ENCODE measurements at regions not wholly inside any gene's neighbourhood (a gene's known extent, or its start where the extent isn't known, plus 50 kb on each side); places are given as distances from the start of the nearest gene placed in this dataset.
A peak's percentile ranks its signal among the peaks of the same experiment; 100 is the strongest.
"Not testable (repeated sequence)": the region's sequence is repeated elsewhere in the genome, so short reads cannot be mapped to it uniquely, and the experiment has no call there.

GRCh38 chr6:149244105-149244504 is 73.4 kb upstream of the TAB2 start:
- no peak for DNase-seq

GRCh38 chr6:149246691-149247384 is 70.7 kb upstream of the TAB2 start:
- no peak for DNase-seq

DNA sequence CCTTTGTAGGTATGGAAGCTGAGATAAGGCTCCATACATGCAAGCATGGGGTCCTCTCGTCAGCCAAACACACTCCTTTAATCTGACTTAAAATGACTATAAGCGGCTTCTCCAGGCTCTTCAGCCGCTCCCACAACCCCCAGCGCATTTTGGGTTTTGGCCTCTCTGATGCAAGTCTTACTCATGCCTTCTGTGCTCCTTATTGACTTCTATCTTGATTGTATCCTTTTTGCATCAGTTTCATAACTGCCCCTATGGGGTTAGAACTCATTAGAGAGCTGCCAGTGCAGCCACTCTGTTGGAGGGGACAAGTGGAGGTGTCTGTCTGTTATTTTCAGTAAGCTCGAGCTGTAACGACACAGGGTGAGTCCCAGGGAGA is 70.1 kb upstream of the TAB2 start:
- no peak for DNase-seq

DNA sequence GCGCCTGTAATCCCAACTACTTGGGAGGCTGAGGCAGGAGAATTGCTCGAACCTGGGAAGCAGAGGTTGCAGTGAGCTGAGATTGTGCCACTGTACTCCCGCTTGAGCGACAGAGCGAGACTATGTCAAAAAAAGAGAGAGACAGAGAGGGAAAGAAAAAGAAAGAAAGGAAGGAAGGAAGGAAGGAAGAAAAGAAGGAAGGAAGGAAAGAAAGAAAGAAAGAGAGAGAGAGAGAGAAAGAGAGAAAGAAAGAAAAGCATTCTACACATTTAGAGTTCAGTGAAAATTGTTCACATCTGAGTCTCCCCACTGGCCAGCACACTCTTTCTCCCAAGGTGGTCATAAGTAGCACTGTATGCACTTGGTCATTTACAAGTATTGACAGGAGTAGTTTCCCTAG is 69.2 kb upstream of the TAB2 start:
- DNase-seq = not testable (repeated sequence)

DNA sequence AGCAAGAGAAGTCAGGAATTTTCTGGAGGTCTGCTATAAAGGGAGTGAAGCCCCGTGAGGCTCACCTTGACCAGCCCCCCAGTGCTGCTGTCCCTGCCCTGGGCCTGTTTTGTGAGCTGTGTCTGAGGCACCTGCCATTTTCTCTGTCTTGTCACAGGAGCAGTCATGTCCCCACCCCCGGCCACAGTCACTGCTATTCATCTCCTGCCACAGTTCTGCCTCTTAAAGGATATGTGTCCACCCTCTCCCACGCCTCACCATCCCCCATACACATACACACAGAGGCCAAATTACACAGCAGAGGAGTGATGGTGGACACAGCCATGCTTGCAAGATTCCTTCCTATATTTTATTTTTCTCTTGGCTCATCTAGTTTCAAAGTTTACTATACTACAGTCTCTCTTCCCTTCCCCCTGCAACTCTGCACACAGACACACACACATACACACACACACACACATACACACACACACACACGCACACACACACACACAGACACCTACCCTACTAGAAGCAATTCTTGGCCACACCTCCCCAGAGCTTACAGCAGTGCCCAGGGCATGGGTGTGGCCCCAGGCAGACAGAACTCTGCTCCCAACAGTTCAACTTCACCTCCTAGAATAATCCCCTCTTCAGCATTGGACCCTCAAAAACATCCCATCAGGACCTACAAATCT is 68.7 kb upstream of the TAB2 start:
- peak; percentile 3 for DNase-seq

DNA sequence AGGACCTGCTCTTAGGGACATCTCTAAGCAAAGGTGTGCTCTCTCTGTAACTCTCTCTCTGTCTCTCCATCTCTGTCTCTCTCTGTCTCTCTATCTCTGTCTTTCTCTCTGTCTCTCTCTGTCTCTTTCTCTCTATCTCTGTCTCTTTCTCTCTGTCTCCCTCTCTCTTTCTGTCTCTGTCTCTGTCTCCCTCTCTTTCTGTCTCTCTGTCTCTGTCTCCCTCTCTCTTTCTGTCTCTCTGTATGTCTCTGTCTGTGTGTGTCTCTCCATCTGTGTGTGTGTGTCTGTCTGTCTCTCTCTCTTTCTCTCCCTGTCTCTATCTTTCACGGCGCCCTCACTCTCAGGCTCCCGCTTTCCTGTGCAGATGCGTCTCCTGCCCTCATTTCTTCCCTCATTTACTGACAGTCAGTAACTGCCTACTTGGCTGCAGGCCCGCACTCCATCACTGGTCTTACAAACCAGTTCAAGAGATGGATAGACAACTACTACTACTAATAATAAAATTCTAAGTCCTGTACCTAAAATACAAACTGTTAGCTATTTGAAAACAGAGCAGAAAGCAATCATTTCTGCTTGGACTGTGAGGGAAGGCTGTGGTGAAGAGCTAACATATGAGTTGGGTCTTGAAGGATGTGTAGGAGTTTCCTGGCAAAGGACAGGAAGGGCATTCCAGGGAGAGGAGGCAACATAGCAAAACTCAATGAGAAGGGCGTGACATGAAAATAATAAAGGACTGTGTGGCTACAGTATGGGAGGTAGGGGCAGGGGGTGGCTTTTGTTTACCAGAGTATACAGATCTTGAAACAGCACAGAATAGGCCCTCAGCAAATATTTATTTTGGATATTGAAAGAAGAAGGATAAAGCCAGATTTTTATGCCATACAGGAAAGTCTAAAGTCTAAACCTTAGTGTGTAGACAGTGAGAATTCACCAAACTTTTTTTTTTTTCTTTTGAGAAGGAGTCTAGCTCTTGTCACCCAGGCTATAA is 67.8 kb upstream of the TAB2 start:
- no peak for DNase-seq

DNA sequence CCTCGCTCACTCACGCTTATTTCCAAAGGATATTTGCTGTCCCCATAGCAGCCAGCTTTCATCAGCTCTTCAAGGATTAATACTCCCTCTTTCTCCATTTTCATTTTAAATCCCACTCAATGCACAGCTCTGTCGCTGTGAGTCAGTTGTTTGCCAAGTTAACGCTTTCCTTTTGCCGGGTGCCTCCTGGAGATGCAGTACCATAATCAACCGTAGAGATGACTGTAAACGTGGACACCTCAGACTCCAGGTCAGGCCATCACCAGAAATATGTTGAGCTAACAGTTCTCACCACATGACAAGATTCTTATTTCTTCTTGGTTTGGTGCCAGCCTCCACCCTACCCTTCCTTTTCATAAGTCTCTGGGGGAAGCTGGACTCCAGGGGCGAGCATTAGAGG is 66.6 kb upstream of the TAB2 start:
- no peak for DNase-seq

- no peak for DNase-seq
Observed at GRCh38 chr6:149252622-149253021, 64.9 kb upstream of the TAB2 start.

- DNase-seq = no peak
Observed at GRCh38 chr6:149254253-149254652, 63.3 kb upstream of the TAB2 start.

GRCh38 chr6:149259753-149260152 is 57.8 kb upstream of the TAB2 start:
- no peak for DNase-seq

- no peak for DNase-seq
Observed at GRCh38 chr6:149260214-149260874, 57.2 kb upstream of the TAB2 start.

GRCh38 chr6:149261364-149262040 is 56.0 kb upstream of the TAB2 start:
- DNase-seq = no peak

DNA sequence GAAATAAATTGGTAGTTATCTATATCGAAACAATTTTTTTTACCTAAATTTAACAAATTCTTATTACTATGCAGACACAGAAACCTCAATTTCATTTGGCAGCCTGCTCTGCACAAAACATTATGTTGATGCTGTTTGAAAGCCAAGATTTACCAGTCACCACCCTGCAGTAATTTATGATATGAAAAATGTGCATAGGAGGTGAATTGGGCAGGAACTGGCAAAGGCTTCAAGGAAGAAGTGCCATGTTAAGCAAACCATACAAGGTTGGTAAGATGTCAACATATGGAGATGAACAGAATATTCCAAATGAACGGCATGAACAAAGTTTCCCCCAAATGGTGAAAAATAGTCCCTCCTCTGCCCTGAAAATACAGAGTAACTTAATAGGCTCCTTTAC is 54.2 kb upstream of the TAB2 start:
- no peak for DNase-seq

- no peak for DNase-seq
Observed at GRCh38 chr6:149264629-149265028, 52.9 kb upstream of the TAB2 start.

GRCh38 chr6:149265945-149266344 is 51.6 kb upstream of the TAB2 start:
- DNase-seq = no peak

DNA sequence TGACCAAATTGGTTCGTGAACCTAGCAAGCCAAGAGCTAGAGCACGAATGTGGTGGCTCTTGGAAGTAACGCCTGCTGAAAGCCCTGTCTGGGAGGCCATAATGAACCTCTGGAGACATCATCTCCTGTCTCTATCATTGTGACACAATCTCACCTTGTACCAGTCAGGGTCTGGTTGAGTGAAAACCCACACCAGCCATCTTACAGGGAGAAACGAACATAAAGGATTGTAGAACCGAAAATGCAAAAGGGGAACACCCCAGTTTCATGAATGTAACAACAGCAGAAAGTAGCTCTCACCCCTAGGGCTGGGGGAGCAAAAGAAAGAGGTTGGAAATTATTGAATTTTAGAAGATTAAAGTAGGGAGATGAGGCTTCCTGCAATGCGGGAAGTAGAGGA is 50.9 kb upstream of the TAB2 start:
- no peak for DNase-seq

- no peak for DNase-seq
Observed at GRCh38 chr6:149267072-149267471, 50.4 kb upstream of the TAB2 start.

DNA sequence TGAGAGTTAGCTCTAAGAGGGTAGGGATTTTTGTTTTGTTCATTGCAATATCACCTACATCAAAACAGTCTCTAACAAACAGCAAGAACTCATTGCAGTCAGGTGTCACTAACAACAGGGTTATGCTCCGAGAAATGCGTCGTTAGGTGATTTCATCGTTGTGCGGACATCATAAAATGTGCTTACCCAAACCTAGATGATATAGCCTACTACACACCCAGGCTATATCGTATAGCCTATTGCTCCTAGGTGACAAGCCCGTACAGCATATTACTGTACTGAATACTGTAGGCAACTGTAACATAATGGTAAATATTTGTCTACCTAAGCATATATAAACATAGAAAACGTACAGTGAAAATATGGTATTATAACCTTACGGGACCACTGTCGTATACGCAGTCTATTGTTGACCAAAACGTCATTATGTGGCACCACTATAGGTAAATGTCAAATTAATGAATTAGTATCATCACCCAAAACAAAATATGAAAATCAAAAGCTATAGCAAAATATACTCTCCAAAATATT is 49.9 kb upstream of the TAB2 start:
- no peak for DNase-seq
